Ovary (tissue), 3 donors: ENCODE measurements at regions not wholly inside any gene's neighbourhood (a gene's known extent, or its start where the extent isn't known, plus 50 kb on each side); places are given as distances from the start of the nearest gene placed in this dataset.

Experiments
- POLR2A ChIP-seq: fragments of 450-650 bp; IDR thresholded peaks from one replicate; pipeline ENCODE4 v1.6.1; 2017; ENCODE audit warnings: antibody characterized with exemption, mild to moderate bottlenecking, moderate library complexity
- TF ChIP-seq, protein P1 (sequence below), 3 donors: fragments of 450-650 bp in 2 of 3; fragments of 200-600 bp in 1 of 3; IDR thresholded peaks; one replicate each; pipeline versions ENCODE4 v1.5.1 to v1.8.0; 2016 to 2022; ENCODE audit warnings: antibody characterized with exemption in 3 of 3, mild to moderate bottlenecking in 1 of 3
- donor health status: DM: no; HTN: no; CAD: no.

DNA sequence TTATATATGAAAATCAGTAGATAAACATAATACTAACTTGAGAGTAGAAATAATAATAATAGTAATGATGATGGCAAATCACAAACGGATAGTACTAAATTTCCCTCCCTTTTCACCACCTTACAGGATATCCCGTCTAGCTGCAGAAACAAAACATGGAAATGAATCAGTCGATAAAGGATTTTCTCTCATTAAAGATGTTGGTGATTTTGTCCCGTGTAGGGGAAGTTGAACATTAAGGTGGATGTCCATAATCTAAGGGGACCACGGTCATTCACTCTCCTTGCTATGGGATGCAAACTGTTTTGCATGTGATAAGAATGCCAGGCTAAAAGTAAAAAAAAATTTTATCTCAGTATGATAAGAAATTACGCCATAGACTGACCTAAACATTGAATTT, 1027.7 kb upstream of the NR2F2 start:
- TF ChIP-seq, protein P1, sequence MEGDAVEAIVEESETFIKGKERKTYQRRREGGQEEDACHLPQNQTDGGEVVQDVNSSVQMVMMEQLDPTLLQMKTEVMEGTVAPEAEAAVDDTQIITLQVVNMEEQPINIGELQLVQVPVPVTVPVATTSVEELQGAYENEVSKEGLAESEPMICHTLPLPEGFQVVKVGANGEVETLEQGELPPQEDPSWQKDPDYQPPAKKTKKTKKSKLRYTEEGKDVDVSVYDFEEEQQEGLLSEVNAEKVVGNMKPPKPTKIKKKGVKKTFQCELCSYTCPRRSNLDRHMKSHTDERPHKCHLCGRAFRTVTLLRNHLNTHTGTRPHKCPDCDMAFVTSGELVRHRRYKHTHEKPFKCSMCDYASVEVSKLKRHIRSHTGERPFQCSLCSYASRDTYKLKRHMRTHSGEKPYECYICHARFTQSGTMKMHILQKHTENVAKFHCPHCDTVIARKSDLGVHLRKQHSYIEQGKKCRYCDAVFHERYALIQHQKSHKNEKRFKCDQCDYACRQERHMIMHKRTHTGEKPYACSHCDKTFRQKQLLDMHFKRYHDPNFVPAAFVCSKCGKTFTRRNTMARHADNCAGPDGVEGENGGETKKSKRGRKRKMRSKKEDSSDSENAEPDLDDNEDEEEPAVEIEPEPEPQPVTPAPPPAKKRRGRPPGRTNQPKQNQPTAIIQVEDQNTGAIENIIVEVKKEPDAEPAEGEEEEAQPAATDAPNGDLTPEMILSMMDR (IDR thresholded peaks at IDR 0.05), result no peak
- no peak for TF ChIP-seq POLR2A
